Kidney (tissue), 13 donors: ENCODE measurements at regions not wholly inside any gene's neighbourhood (a gene's known extent, or its start where the extent isn't known, plus 50 kb on each side); places are given as distances from the start of the nearest gene placed in this dataset.

Experiments used
- DNase-seq, 5 donors: peaks; one replicate each; pipeline ENCODE4 v3.0.0-alpha.2; 2013 to 2020
- FAIRE-seq: peaks from 2 replicates; lab custom pipeline; 2012; peaks lifted over from hg19 to GRCh38; lab: Jason Lieb, UNC
- H3K27ac ChIP-seq, 2 donors: one replicate each; pipeline ENCODE4 v1.7.0; 2013; ENCODE audit warnings: low read depth in 2 of 2, low read length in 2 of 2, inconsistent platforms in 1 of 2
- H3K27me3 ChIP-seq: one replicate; pipeline ENCODE4 v1.7.1; 2013; ENCODE audit warnings: low read length, inconsistent platforms; ENCODE audit not compliant: control insufficient read depth, insufficient read depth
- H3K36me3 ChIP-seq, 3 donors: one replicate each; pipeline versions ENCODE4 v1.7.0 to v1.7.1; 2013; ENCODE audit warnings: low read length in 3 of 3, control low read depth in 1 of 3, inconsistent platforms in 1 of 3; ENCODE audit not compliant: insufficient read depth in 3 of 3, control insufficient read depth in 2 of 3
- H3K4me1 ChIP-seq, 3 donors: one replicate each; pipeline versions ENCODE4 v1.7.0 to v1.7.1; 2013; ENCODE audit warnings: low read length in 3 of 3, inconsistent platforms in 1 of 3, low read depth in 1 of 3; ENCODE audit not compliant: control insufficient read depth in 2 of 3, insufficient read depth in 2 of 3
- H3K4me3 ChIP-seq, 3 donors: one replicate each; pipeline versions ENCODE4 v1.7.0 to v1.8.1; 2013; ENCODE audit warnings: low read length in 3 of 3, control low read depth in 1 of 3, inconsistent platforms in 1 of 3
- H3K9ac ChIP-seq, 3 donors: one replicate each; pipeline versions ENCODE4 v1.7.0 to v1.7.1; 2013; ENCODE audit warnings: low read length in 3 of 3, control low read depth in 1 of 3, inconsistent platforms in 1 of 3
- H3K9me3 ChIP-seq, 3 donors: one replicate each; pipeline versions ENCODE4 v1.7.0 to v1.7.1; 2013; ENCODE audit warnings: low read length in 3 of 3, control low read depth in 1 of 3, inconsistent platforms in 1 of 3; ENCODE audit not compliant: control insufficient read depth in 2 of 3, insufficient read depth in 1 of 3
- CTCF ChIP-seq: IDR thresholded peaks from 3 replicates; pipeline ENCODE4 v1.5.1; 2012; ENCODE audit warnings: mild to moderate bottlenecking, moderate library complexity, borderline replicate concordance; ENCODE audit not compliant: insufficient read depth; ENCODE audit errors: extremely low read depth
- intact Hi-C: fragments of 100-400 bp; cut with DNase I; formaldehyde crosslinking; loops from one replicate; pipeline ENCODE4 v1.11.1; 2022
- donor health status: control.
- donor health status: control.
- donor health status: control.
- donor health status: control.
- donor health status: control.
- donor health status: DM: yes; HTN: yes; CAD: no.
- donor health status: Normal renal cell carcinoma (clear cell type).

DNA sequence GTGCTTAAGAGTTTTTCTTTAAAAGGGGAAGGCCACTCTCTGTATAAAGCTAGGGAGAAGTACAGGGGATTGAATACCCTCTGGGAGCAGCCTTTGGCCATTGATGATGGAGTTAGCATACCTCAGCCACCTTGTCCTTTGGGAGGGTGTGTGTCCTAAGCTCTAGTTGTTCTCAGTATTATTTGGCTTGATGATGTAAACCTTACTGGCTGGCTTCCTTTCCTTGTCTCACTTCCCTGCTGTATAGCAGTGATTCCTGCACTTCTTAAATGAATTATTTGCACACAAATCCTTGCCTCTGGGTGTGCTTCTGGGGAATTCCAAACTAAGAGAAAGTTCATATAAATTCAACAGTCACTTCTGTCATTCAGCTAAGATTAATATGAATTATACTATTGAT lies 234.9 kb upstream of the RIOK2 start:
- Histone ChIP-seq H3K27ac (no peak overlapping the region), H3K27me3 (no peaks in the 10 kb centered on the region), H3K4me3 (no peak overlapping the region), H3K9me3 (no peaks in the 10 kb centered on the region), H3K9ac (no peak overlapping the region), H3K4me1 (no peaks in the 10 kb centered on the region), H3K36me3 (no peaks in the 10 kb centered on the region)
- DNase-seq (no peak), FAIRE-seq (no peak)
- intact Hi-C loops: no loop called here
- no peak for TF ChIP-seq CTCF

DNA sequence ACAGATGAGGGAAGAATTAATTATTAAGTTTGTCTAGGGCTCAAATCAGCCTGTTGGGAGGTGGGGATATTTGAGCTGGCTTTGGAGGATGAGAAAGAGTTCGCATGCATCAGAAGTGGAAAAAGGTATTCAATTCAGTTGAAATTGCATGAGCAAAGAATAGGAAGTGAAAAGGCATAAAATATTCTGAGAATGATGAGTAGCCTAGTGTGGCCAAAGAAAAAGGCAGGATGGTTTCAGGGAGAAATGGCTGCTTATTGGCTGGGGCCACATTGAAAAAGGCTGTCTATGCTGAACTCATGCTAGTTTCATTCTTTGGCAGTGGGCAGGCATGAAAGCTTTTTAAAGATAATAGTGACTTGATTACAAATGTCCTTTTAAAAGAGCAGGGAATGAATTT lies 235.4 kb upstream of the RIOK2 start:
- FAIRE-seq (no peak), DNase-seq (no peak)
- H3K27me3 ChIP-seq: no peaks in the 10 kb centered on the region
- H3K27ac ChIP-seq: no peak overlapping the region
- H3K4me3 ChIP-seq: no peak overlapping the region
- intact Hi-C loops: no loop called here
- no peaks in the 10 kb centered on the region for H3K36me3 ChIP-seq
- TF ChIP-seq CTCF: no peak
- no peaks in the 10 kb centered on the region for H3K9me3 ChIP-seq
- no peak overlapping the region for H3K9ac ChIP-seq
- H3K4me1 ChIP-seq: no peaks in the 10 kb centered on the region

DNA sequence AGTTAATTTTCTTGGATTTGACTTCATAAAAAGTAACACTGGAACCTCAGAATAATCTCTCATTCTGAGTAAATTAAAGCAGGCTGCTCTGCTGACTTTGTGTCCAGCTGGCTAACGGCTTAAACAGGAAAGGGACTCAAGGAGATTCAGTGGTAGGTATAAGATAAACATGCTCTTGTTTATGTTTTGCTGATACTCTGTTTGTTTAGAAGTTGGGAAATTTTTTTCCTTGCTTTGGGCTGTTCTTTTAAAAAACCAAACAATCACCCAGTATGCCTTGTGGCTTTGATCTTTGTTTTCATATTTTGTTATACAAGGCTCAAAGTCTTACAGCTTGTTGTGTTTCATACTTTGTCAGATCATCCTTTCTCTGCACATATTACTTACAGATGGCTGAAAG lies 237.6 kb upstream of the RIOK2 start:
- no peak for FAIRE-seq
- intact Hi-C loops: no loop called here

More for the DNA sequence above, 237.6 kb upstream of the RIOK2 start:
- Histone ChIP-seq H3K9me3 (no peaks in the 10 kb centered on the region), H3K27me3 (no peaks in the 10 kb centered on the region), H3K36me3 (no peaks in the 10 kb centered on the region), H3K27ac (no peak overlapping the region), H3K9ac (no peak overlapping the region), H3K4me1 (no peaks in the 10 kb centered on the region), H3K4me3 (no peak overlapping the region)
- no peak for TF ChIP-seq CTCF
- no peak for DNase-seq
